OCI-LY7 (cell line): ENCODE measurements at regions not wholly inside any gene's neighbourhood (a gene's known extent, or its start where the extent isn't known, plus 50 kb on each side); places are given as distances from the start of the nearest gene placed in this dataset.

Experiments
- EZH2phosphoT487 ChIP-seq: fragments of 200-600 bp; sonication (generic); IDR thresholded peaks from 2 replicates; pipeline ENCODE4 v1.6.1; 2018; ENCODE audit warnings: low read depth, borderline replicate concordance, mild to moderate bottlenecking, mixed run types, antibody characterized with exemption, low read length, moderate library complexity, mixed read lengths
- TF ChIP-seq, protein P1 (sequence below): fragments of 200-600 bp; sonication (generic); conservative IDR thresholded peaks from 2 replicates; pipeline ENCODE4 v1.5.1; 2014; ENCODE audit warnings: mild to moderate bottlenecking, antibody characterized with exemption, low read length, moderate library complexity, mixed read lengths

DNA sequence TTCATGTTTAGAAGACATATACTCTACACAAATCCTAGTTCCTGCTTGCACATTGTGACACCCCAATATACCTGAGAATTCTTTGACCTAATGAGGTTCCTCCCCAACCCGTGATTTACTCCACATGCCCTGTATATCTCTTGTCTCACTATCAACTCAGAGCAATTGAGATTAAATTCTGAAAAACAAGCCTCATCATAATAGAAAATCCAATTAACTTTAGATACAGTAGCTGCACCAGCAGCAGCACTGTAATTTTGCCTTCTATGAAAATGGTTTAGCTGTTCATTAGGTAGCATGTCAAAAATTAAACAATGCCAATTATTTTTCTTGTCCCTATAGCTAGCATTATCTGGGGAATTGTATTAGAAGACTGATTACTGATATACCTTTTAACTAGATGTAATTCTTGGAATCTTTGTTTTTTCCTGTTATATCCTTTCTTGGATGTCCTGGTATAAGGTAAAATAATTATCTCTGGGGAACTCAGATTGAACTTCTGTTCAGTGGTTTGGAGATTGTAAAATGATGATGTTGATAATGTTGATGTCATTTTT is 218.9 kb upstream of the TANK start:
- no peak for TF ChIP-seq EZH2phosphoT487
- TF ChIP-seq, protein P1, sequence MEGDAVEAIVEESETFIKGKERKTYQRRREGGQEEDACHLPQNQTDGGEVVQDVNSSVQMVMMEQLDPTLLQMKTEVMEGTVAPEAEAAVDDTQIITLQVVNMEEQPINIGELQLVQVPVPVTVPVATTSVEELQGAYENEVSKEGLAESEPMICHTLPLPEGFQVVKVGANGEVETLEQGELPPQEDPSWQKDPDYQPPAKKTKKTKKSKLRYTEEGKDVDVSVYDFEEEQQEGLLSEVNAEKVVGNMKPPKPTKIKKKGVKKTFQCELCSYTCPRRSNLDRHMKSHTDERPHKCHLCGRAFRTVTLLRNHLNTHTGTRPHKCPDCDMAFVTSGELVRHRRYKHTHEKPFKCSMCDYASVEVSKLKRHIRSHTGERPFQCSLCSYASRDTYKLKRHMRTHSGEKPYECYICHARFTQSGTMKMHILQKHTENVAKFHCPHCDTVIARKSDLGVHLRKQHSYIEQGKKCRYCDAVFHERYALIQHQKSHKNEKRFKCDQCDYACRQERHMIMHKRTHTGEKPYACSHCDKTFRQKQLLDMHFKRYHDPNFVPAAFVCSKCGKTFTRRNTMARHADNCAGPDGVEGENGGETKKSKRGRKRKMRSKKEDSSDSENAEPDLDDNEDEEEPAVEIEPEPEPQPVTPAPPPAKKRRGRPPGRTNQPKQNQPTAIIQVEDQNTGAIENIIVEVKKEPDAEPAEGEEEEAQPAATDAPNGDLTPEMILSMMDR = no peak
